Activated CD8-positive, alpha-beta memory T cell treated with anti-CD3 and anti-CD28 coated beads for 36 hours (primary cell): ENCODE measurements at regions not wholly inside any gene's neighbourhood (a gene's known extent, or its start where the extent isn't known, plus 50 kb on each side); places are given as distances from the start of the nearest gene placed in this dataset.
"Not testable (repeated sequence)": the region's sequence is repeated elsewhere in the genome, so short reads cannot be mapped to it uniquely, and the experiment has no call there.

Source experiments
- CTCF ChIA-PET: fragments of 350-600 bp; sonication (Branson Sonifier 250); formaldehyde crosslinking; loops from one replicate; lab custom pipeline; 2021; ENCODE audit warnings: antibody characterized with exemption; lab: Charles Lee
- POLR2A ChIA-PET: fragments of 350-600 bp; sonication (Branson Sonifier 250); formaldehyde crosslinking; loops from one replicate; lab custom pipeline; 2021; ENCODE audit warnings: antibody characterized with exemption; lab: Charles Lee

GRCh38 chr1:233472796-233473195 is 141.1 kb upstream of the KCNK1 start:
- CTCF ChIA-PET, POLR2A ChIA-PET: not testable (repeated sequence)

DNA sequence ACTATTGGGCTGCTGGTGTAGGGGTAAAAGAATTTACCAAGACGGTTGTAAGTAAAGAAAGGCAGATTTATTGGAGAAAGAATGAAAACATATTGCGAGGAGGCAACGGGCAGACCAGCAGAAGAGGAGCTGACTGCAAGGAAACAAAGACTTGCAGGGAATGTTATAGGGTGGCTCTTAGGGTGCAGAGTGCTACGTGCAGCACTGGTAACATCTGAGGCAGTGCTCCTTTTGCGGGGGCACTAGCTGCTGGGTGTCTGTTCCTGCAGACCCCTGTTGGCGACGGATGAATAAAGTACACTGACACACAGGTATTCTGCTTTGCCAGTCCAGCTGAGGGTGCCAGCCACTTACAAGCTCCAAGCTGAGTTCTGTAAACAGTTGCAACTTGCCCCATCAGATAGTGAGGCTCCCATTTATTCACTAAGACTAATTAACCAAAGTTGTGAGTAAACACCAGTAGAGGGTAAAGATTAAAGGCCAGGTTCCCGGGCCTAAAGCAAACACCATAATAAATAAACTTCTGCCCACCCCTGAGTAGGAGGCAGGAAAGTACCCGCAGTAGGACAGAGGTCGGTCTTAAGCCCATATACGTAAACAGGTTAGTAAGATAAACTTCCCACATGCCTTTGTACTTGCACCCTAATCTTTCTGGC is 140.2 kb upstream of the KCNK1 start:
- ChIA-PET POLR2A (no interaction called here), CTCF (no interaction called here)

- ChIA-PET POLR2A (no interaction called here), CTCF (no interaction called here)
Measured at GRCh38 chr1:233477359-233477758, 136.5 kb upstream of the KCNK1 start.

DNA sequence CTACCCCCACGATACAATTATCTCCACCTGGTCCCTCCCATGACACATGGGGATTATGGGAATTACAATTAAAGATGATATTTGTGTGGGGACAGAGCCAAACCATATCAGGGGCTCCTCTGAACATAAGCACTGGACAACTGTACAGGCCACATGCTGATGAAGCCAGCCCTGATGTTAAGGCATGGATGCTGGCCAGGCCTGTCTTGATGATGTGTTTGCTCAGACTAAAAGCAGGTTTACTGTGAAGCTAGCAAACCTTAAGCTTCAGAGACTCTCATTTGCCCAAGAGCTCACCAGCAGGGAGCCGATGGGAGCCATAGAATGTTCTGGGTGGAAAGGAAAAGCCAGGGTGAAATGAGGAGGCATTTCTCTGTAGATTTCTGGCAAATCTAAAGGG is 135.3 kb upstream of the KCNK1 start:
- CTCF ChIA-PET = no interaction called here
- POLR2A ChIA-PET = no interaction called here

DNA sequence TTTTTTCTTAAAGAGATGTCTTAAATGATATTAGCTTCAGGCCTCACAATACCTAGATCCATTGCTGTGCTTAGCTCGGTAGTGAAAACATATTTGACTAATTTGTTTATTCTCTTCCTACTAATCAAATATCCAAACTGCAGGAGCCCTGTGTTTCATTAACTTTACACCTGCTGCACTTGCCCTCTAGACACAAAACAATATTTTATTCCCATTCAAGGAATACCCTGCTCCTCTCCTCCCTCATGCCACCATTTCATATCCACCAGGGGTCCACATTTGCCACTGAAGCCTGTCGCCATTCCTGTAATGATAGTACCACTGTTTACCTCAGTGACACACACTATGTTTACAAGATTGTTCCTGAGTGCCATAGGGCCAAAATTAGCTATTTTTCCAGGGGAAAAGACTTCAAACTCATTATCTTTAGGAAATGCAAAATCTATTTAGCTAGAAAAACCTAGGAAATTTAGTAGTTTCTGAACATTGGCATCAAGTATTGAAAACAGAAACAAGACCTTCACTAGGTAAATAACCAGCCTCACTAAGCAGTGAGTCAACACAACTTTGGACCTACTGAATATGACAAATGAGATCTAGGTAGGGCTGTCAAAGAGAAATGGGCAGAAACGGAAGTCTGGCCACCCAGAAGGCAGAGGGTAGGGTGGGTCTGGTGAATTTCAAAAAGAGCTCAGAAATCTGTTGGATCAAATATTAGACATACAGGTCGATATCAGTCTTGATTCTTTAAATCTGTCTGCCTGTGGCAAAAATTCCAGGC is 134.6 kb upstream of the KCNK1 start:
- POLR2A ChIA-PET = no interaction called here
- CTCF ChIA-PET = no interaction called here

DNA sequence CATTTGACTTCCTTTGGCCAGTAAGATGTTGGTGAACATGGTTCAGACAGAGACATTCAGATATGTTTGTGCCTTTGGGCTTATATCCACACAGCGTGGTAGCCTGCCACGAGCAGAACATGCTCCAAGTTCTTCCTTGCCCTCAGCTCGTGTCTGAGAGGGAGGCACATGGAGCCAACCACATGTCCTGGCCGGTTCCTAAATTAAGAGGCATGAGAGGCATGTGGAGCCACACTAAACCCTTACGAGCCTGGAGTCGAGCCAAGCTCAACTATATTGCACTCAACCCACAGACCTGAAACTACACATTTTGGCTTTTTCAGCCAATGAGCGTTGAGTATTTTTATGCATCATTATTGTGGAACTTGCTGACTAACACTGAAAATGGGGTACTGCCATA is 133.7 kb upstream of the KCNK1 start:
- ChIA-PET POLR2A (no interaction called here), CTCF (no interaction called here)

- CTCF ChIA-PET = no interaction called here
- POLR2A ChIA-PET = no interaction called here
Measured at GRCh38 chr1:233482388-233482787, 131.5 kb upstream of the KCNK1 start.

GRCh38 chr1:233485385-233485784 is 128.5 kb upstream of the KCNK1 start:
- CTCF ChIA-PET = no interaction called here
- POLR2A ChIA-PET = no interaction called here

- ChIA-PET CTCF (no interaction called here), POLR2A (no interaction called here)
Measured at GRCh38 chr1:233485809-233486398, 128.0 kb upstream of the KCNK1 start.

- POLR2A ChIA-PET = no interaction called here
- CTCF ChIA-PET = no interaction called here
Measured at GRCh38 chr1:233487408-233487807, 126.5 kb upstream of the KCNK1 start.

DNA sequence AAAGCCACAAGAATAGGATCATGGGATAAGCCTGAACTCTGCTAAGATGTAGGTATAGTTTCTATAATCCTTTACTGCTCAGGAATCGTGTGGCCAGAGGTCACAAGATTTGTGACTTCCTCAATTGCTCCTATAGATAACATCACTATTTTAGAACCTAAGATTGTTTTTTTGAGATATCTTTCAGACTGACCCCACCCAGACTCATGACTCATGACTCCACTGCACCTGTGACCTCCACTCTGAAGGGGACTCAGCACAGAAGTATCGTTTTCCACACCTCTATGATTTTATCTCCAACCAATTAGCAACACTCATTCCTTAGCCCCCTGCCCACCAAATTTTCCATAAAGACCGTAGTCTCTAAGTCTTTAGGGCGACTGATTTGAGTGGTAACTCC is 124.5 kb upstream of the KCNK1 start:
- CTCF ChIA-PET = no interaction called here
- POLR2A ChIA-PET = no interaction called here

- POLR2A ChIA-PET = no interaction called here
- CTCF ChIA-PET = no interaction called here
Measured at GRCh38 chr1:233490488-233490887, 123.4 kb upstream of the KCNK1 start.

DNA sequence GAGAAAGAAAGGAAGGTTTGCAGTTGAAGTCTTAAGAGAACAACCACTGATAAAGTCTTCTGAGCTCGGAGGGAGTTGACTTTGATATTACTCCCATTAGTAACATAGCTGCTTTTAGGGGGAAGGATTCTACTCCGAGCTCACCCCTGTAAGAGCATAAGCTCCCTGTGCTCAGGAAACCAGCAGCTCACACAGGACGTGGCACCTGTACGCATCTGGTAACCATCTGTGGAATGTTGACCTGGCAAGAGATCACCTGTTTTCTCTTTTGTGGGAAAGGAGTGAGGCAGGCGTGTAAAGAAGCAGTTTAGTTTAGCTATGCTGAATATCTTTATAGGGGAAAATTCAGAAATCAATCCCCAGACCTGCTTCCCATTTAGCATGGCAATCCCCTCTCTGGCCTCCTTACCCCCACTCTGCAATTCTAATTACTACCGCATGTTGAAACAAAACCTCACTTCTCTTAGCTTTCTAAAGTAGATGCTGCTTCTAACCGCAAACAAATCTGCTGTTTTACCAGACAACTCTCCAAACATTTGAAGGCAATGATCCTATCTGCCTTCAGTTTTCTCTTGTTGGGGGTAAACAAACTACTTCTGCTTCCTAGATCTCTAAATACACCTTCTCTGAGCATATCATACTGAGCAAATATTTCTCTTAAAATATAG is 121.8 kb upstream of the KCNK1 start:
- ChIA-PET POLR2A (no interaction called here), CTCF (no interaction called here)

GRCh38 chr1:233496993-233497392 is 116.9 kb upstream of the KCNK1 start:
- CTCF ChIA-PET = no interaction called here

GRCh38 chr1:233497679-233498078 is 116.2 kb upstream of the KCNK1 start:
- POLR2A ChIA-PET = no interaction called here
- CTCF ChIA-PET = no interaction called here

More at GRCh38 chr1:233496993-233497392, 116.9 kb upstream of the KCNK1 start:
- POLR2A ChIA-PET = no interaction called here

DNA sequence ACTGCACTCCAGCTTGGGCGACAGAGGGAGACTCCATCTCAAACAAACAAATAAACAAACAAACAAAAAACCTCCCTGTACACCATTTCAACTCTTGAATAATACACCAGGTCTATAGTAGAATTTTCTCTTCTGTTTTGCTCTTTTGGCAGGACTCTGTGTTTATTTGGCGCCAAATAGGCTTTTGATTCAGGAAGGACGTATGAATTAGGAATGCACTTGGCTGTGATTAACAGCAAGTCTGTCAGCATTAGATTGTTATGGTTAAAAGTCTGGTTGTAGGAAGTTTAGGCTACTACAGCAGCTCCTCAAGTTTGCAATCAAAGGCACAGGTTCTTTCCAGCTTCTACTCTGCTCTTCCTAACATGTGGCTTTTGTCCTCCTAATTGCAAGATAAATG is 113.8 kb upstream of the KCNK1 start:
- ChIA-PET CTCF (no interaction called here), POLR2A (no interaction called here)

GRCh38 chr1:233503366-233503954 is 110.4 kb upstream of the KCNK1 start:
- CTCF ChIA-PET = no interaction called here
- POLR2A ChIA-PET = no interaction called here

- ChIA-PET POLR2A (no interaction called here), CTCF (interaction anchor here (0.7 kb wide), 1 partner anchor 547 kb away, joined by 3 read pairs; no protein-coding TSS in a partner anchor)
Measured at GRCh38 chr1:233505130-233505529, 108.8 kb upstream of the KCNK1 start.

GRCh38 chr1:233505889-233506288 is 108.0 kb upstream of the KCNK1 start:
- POLR2A ChIA-PET, CTCF ChIA-PET: not testable (repeated sequence)

- ChIA-PET POLR2A (no interaction called here), CTCF (no interaction called here)
Measured at GRCh38 chr1:233509526-233509925, 104.4 kb upstream of the KCNK1 start.
